ENCODE measurements at regions not wholly inside any gene's neighbourhood (a gene's known extent, or its start where the extent isn't known, plus 50 kb on each side); places are given as distances from the start of the nearest gene placed in this dataset.

DNA sequence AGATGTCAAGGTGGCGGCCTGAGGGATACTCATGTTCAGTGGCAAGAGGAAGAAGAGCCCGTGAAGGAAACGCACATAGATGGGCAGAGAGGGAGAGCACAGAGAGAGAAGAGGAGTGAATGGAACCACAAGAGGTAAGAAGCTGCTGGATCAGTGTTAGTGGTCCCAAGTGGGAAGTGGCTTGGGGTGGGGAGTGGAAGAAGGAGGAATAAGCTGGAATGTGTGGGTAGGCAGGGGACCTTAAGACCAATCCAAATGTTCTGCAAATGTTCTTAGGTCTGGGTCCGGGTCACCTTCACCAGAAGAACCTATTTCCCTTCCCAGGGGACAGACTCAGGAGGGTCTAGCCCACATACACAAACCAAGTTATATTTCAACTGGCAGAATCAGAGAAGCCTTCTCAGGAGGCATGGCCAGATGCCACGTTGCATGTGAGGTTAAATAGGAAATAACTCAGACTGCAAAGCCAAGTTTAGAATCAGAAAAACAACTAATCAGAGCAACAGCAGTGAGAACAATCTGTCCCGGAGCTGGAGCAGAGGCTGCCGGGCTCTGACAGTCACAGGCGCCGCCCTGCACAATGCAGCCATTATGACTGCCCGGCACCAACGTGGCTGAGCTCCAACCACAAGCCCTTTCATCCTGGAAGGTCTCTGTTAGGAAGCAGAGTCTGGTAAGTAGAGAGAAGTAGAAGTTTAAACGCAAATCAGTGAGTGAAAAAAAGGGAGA lies 78.6 kb upstream of the ARMC3 start:
- intact Hi-C loops (cut with DNase I): no loop called here
- 29 to 39% (median 37%) methylated on average over 12 of the region's 12 CpGs for WGBS, 3 donors
- TF ChIP-seq POLR2A (IDR thresholded peaks at IDR 0.05) (no peak), EP300 (IDR thresholded peaks at IDR 0.05) (peak; percentile 26), CTCF (IDR thresholded peaks at IDR 0.05) (no peak)
- Histone ChIP-seq H3K4me3 (no peak overlapping the region), H3K4me1 (ENCODE audit: insufficient read depth) (peaks cover 2% of the 10 kb centered on the region), H3K27me3 (no peaks in the 10 kb centered on the region), H3K9me3 (no peaks in the 10 kb centered on the region), H3K36me3 (no peaks in the 10 kb centered on the region), H3K27ac (no peak overlapping the region)
- peak in 4 of 5 donors; percentile 19 to 69 (median 32) for DNase-seq

DNA sequence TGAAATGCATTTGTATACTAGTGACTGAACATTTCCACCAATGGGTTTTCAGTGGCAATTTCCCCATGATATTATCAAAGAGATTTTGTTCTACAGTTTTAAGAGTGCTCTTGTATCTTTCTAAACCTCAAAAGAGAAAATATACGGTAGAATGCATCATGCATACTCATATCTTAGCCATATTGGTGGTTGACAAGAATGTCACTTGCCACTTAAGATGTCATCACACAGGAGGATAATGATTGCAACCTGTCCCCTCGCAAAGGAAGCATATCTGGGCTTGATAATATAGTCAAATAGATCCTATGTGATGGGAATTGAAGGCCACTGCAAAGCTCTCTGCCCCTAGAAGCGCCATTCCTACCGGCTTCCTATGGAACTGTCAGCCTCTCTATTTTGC lies 79.3 kb upstream of the ARMC3 start:
- Histone ChIP-seq H3K9me3 (no peaks in the 10 kb centered on the region), H3K27me3 (no peaks in the 10 kb centered on the region), H3K4me1 (ENCODE audit: insufficient read depth) (peaks cover 2% of the 10 kb centered on the region), H3K27ac (no peak overlapping the region), H3K36me3 (no peaks in the 10 kb centered on the region), H3K4me3 (no peak overlapping the region)
- intact Hi-C loops (cut with DNase I): no loop called here
- WGBS, 3 donors: 93 to 95% (median 94%) methylated on average over 4 of the region's 4 CpGs
- no peak for DNase-seq
- TF ChIP-seq CTCF (IDR thresholded peaks at IDR 0.05) (no peak), POLR2A (IDR thresholded peaks at IDR 0.05) (no peak), EP300 (IDR thresholded peaks at IDR 0.05) (no peak)

- no peaks in the 10 kb centered on the region for H3K36me3 ChIP-seq
- intact Hi-C loops (cut with DNase I): no loop called here
- no peak for DNase-seq
- no peak overlapping the region for H3K4me3 ChIP-seq
- H3K27ac ChIP-seq: no peak overlapping the region
- TF ChIP-seq POLR2A (IDR thresholded peaks at IDR 0.05) (no peak), EP300 (IDR thresholded peaks at IDR 0.05) (no peak), CTCF (IDR thresholded peaks at IDR 0.05) (no peak)
- no peaks in the 10 kb centered on the region for H3K9me3 ChIP-seq
- H3K27me3 ChIP-seq: no peaks in the 10 kb centered on the region
- H3K4me1 ChIP-seq (ENCODE audit: insufficient read depth): peaks cover 2% of the 10 kb centered on the region
- WGBS, 3 donors: 95 to 97% (median 97%) methylated on average over 2 of the region's 2 CpGs
These were observed 81.6 kb upstream of the ARMC3 start for GRCh38 chr10:22846294-22846693.

- no peaks in the 10 kb centered on the region for H3K9me3 ChIP-seq
- H3K4me1 ChIP-seq (ENCODE audit: insufficient read depth): peaks cover 1% of the 10 kb centered on the region
- no peak overlapping the region for H3K27ac ChIP-seq
- TF ChIP-seq POLR2A (IDR thresholded peaks at IDR 0.05) (no peak), EP300 (IDR thresholded peaks at IDR 0.05) (no peak), CTCF (IDR thresholded peaks at IDR 0.05) (no peak)
- H3K36me3 ChIP-seq: no peaks in the 10 kb centered on the region
- no peaks in the 10 kb centered on the region for H3K27me3 ChIP-seq
- intact Hi-C loops (cut with DNase I): no loop called here
- H3K4me3 ChIP-seq: no peak overlapping the region
- no peak for DNase-seq
- 78 to 84% (median 78%) methylated on average over 5 of the region's 5 CpGs for WGBS, 3 donors
These were observed 88.2 kb upstream of the ARMC3 start for GRCh38 chr10:22839639-22840038.
